Endodermal cell (in vitro differentiated cells): ENCODE measurements at regions not wholly inside any gene's neighbourhood (a gene's known extent, or its start where the extent isn't known, plus 50 kb on each side); places are given as distances from the start of the nearest gene placed in this dataset.

Experiments used
- DNase-seq: peaks from one replicate; pipeline ENCODE4 v3.0.0-alpha.2; 2017
- H3K27ac ChIP-seq: 2 replicates; pipeline ENCODE4 v1.5.1; 2013; ENCODE audit warnings: mild to moderate bottlenecking, low read depth, low read length, moderate library complexity
- H3K27me3 ChIP-seq: 2 replicates; pipeline ENCODE4 v1.6.1; 2013; ENCODE audit warnings: mild to moderate bottlenecking, low read length, moderate library complexity; ENCODE audit not compliant: insufficient read depth, control insufficient read depth, poor library complexity, severe bottlenecking
- H3K36me3 ChIP-seq: 2 replicates; pipeline ENCODE4 v1.7.0; 2013; ENCODE audit warnings: mild to moderate bottlenecking, low read length, moderate library complexity; ENCODE audit not compliant: control insufficient read depth, insufficient read depth
- H3K4me1 ChIP-seq: one replicate; pipeline ENCODE4 v1.7.0; 2013; ENCODE audit warnings: low read length; ENCODE audit not compliant: control insufficient read depth, insufficient read depth
- H3K4me3 ChIP-seq: 2 replicates; pipeline ENCODE4 v1.5.1; 2013; ENCODE audit warnings: mild to moderate bottlenecking, low read length, moderate library complexity
- H3K9ac ChIP-seq: 2 replicates; pipeline ENCODE4 v1.6.1; 2013; ENCODE audit warnings: mild to moderate bottlenecking, low read length, moderate library complexity; ENCODE audit not compliant: poor library complexity, severe bottlenecking; ENCODE audit errors: extremely low read depth
- H3K9me3 ChIP-seq: 2 replicates; pipeline ENCODE4 v1.6.1; 2013; ENCODE audit warnings: mild to moderate bottlenecking, low read length, moderate library complexity; ENCODE audit not compliant: control insufficient read depth
- H3K27ac Mint-ChIP-seq: 2 replicates; pipeline ENCODE4 v1.8.0; 2020; ENCODE audit warnings: mixed read lengths
- H3K27me3 Mint-ChIP-seq: 2 replicates; pipeline ENCODE4 v1.8.0; 2021; ENCODE audit warnings: mild to moderate bottlenecking, mixed read lengths; ENCODE audit not compliant: insufficient read depth
- H3K36me3 Mint-ChIP-seq: 2 replicates; pipeline ENCODE4 v1.8.0; 2020; ENCODE audit warnings: low read depth, mixed read lengths
- H3K4me1 Mint-ChIP-seq: 2 replicates; pipeline ENCODE4 v1.8.0; 2020; ENCODE audit warnings: mixed read lengths
- H3K4me3 Mint-ChIP-seq: 2 replicates; pipeline ENCODE4 v1.8.0; 2020; ENCODE audit warnings: mild to moderate bottlenecking, moderate library complexity, mixed read lengths
- H3K9me3 Mint-ChIP-seq: 2 replicates; pipeline ENCODE4 v1.8.0; 2020; ENCODE audit warnings: mild to moderate bottlenecking, mixed read lengths
- WGBS, 2 experiments: methylation state at CpG; one replicate each; pipeline versions ENCODE4 v1.1.5 to v1.1.7; 2013; ENCODE audit warnings: missing lambda C conversion rate in 2 of 2, mixed read lengths in 1 of 2; ENCODE audit not compliant: insufficient coverage in 1 of 2, insufficient read length in 1 of 2; 5-methylcytosine and 5-hydroxymethylcytosine counted together
- TF ChIP-seq, protein P1 (sequence below): fragments of 200-600 bp; sonication (generic); conservative IDR thresholded peaks from 2 replicates; pipeline ENCODE4 v1.5.0; 2021; ENCODE audit warnings: antibody characterized with exemption, mild to moderate bottlenecking

DNA sequence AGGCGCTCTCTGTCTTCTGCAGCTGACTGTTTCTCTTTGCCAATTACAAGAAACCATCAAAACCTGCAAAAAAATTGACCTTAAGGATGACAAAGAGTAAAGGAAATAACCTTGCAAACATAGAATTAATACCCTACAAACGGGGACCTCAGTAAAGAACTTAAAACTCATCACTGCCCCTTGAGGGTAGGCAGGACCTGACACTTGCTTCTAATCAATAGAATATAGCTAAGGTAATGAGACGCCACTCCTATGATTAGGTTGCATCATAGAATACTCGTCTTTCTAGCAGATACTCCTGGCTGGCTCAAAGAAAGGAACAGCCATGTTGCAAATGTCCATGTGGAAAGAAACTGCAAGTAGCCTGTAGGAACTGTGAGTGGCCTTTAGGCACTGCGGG, 140.0 kb downstream of the XPNPEP1 start:
- Mint-ChIP-seq H3K9me3 (no peaks in the 10 kb centered on the region), H3K27ac (no peak overlapping the region), H3K27me3 (no peaks in the 10 kb centered on the region), H3K36me3 (no peaks in the 10 kb centered on the region), H3K4me1 (peaks cover 22% of the 10 kb centered on the region), H3K4me3 (no peak overlapping the region)
- H3K4me1 ChIP-seq, result no peaks in the 10 kb centered on the region
- TF ChIP-seq, protein P1, sequence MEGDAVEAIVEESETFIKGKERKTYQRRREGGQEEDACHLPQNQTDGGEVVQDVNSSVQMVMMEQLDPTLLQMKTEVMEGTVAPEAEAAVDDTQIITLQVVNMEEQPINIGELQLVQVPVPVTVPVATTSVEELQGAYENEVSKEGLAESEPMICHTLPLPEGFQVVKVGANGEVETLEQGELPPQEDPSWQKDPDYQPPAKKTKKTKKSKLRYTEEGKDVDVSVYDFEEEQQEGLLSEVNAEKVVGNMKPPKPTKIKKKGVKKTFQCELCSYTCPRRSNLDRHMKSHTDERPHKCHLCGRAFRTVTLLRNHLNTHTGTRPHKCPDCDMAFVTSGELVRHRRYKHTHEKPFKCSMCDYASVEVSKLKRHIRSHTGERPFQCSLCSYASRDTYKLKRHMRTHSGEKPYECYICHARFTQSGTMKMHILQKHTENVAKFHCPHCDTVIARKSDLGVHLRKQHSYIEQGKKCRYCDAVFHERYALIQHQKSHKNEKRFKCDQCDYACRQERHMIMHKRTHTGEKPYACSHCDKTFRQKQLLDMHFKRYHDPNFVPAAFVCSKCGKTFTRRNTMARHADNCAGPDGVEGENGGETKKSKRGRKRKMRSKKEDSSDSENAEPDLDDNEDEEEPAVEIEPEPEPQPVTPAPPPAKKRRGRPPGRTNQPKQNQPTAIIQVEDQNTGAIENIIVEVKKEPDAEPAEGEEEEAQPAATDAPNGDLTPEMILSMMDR, result peak; percentile 48
- no peaks in the 10 kb centered on the region for H3K36me3 ChIP-seq
- no peak for DNase-seq
- no peak overlapping the region for H3K27ac ChIP-seq
- 80 to 87% methylated on average over 3 to 5 of the region's 5 CpGs for WGBS, 2 experiments
- H3K4me3 ChIP-seq, result no peak overlapping the region
- no peaks in the 10 kb centered on the region for H3K9me3 ChIP-seq
- no peaks in the 10 kb centered on the region for H3K27me3 ChIP-seq
- H3K9ac ChIP-seq, result no peak overlapping the region

DNA sequence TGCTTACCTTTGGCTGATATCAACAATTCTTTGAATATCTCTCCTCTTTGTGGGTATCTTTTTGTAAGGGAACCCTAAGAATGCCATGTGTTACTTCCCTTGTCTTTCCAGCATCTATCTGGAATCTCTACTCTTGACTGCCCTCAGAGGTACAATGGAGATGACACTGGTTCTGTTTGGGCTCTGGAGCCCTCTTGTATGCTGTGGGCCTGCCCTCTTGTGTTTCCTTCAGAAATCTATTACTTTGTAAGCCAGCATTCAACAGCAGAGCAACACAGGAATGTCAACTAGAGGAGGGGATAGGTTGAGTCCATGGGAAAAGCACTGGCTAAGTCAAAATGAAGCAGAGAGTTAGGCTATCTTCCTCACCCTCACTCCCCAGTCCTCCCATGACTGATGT, 142.3 kb downstream of the XPNPEP1 start:
- peak; percentile 56 for DNase-seq
- no peak overlapping the region for H3K4me3 Mint-ChIP-seq
- H3K36me3 Mint-ChIP-seq, result no peaks in the 10 kb centered on the region

DNA sequence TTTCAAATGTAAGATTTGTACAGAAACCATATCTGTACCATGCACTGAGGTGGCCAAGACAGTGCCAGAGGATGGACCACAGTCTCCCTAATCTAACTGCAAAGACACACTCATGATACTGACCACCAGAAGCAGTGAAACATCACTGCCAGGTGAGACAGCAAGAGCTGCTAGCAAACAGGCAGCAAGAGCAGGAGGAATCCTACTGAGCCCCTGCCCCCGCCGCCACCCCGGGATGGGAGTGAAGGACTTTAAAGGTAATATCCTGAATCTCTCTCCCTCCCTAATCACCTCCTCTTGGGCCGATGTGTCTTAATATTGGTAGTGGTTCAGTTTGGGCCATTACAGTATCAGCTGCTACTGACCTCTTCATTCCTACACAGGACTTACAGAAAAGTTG, 144.3 kb downstream of the XPNPEP1 start:
- Histone ChIP-seq H3K27me3 (no peaks in the 10 kb centered on the region), H3K9me3 (no peaks in the 10 kb centered on the region), H3K4me3 (no peak overlapping the region), H3K36me3 (no peaks in the 10 kb centered on the region), H3K9ac (no peak overlapping the region), H3K4me1 (no peaks in the 10 kb centered on the region), H3K27ac (no peak overlapping the region)
- TF ChIP-seq, protein P1, result no peak
- Mint-ChIP-seq H3K27me3 (no peaks in the 10 kb centered on the region), H3K4me3 (no peak overlapping the region), H3K4me1 (peaks cover 22% of the 10 kb centered on the region), H3K36me3 (no peaks in the 10 kb centered on the region), H3K27ac (no peak overlapping the region), H3K9me3 (no peaks in the 10 kb centered on the region)
- 96% methylated on average over 4 of the region's 4 CpGs; no CpG with 5 or more reads in 1 of the 2 experiments for WGBS, 2 experiments
- peak; percentile 56 for DNase-seq

More for the DNA sequence above, 142.3 kb downstream of the XPNPEP1 start:
- Histone ChIP-seq H3K27me3 (no peaks in the 10 kb centered on the region), H3K9me3 (no peaks in the 10 kb centered on the region), H3K9ac (no peak overlapping the region), H3K4me3 (no peak overlapping the region), H3K4me1 (no peaks in the 10 kb centered on the region), H3K27ac (no peak overlapping the region), H3K36me3 (no peaks in the 10 kb centered on the region)
- TF ChIP-seq, protein P1, result peak; percentile 53
- Mint-ChIP-seq H3K9me3 (no peaks in the 10 kb centered on the region), H3K27ac (no peak overlapping the region), H3K4me1 (peaks cover 22% of the 10 kb centered on the region), H3K27me3 (no peaks in the 10 kb centered on the region)
